K562 (cell line): ENCODE measurements at regions not wholly inside any gene's neighbourhood (a gene's known extent, or its start where the extent isn't known, plus 50 kb on each side); places are given as distances from the start of the nearest gene placed in this dataset.

Experiments used
- ATAC-seq: fragments of 200-7000 bp; cut with Tn5 transposase; 3 replicates; pipeline ENCODE4 v1.9.1; 2020; ENCODE audit warnings: moderate library complexity
- BruUV-seq: library from RNA; stranded (reverse); fragments of 400-500 nt; replicated peaks from 2 replicates; lab custom pipeline; 2021; lab: Mats Ljungman, UMichigan
- CTCF ChIA-PET: fragments of 300-600 bp; formaldehyde crosslinking; extraction: SDS; loops from one replicate; lab custom pipeline; 2021; ENCODE audit warnings: low intra/inter-chr PET ratio; lab: Yijun Ruan, JAX
- POLR2A ChIA-PET: fragments of 300-600, 350-650 bp; sonication (Branson Sonifier 250); formaldehyde crosslinking; extraction: SDS; loops from one replicate; lab custom pipeline; 2021; ENCODE audit warnings: antibody characterized with exemption, inconsistent platforms; lab: Yijun Ruan, JAX
- DNase-seq, 4 experiments: peaks; one replicate each; pipeline versions ENCODE4 v3.0.0 to v3.0.0-alpha.2; 2011 to 2018; ENCODE audit warnings: low spot score in 3 of 4, mixed read lengths in 3 of 4; ENCODE audit errors: extremely low read depth in 1 of 4
- FAIRE-seq: peaks from 2 replicates; lab custom pipeline; 2011; peaks lifted over from hg19 to GRCh38; lab: Jason Lieb, UNC
- H2AFZ ChIP-seq: 2 replicates; pipeline ENCODE4 v1.6.0; 2011; ENCODE audit warnings: low read depth, low read length, control low read depth, inconsistent platforms
- H3K27ac ChIP-seq: fragments of 200-600 bp; 3 replicates; pipeline ENCODE4 v1.8.0; 2011; ENCODE audit warnings: low read depth, mild to moderate bottlenecking, control low read depth, inconsistent platforms, low read length, moderate library complexity, mixed read lengths; ENCODE audit errors: extremely low read depth
- H3K27me3 ChIP-seq, 2 experiments: fragments of 300-600 bp in 1 of 2; 2 replicates in 1 of 2; 3 replicates in 1 of 2; pipeline versions ENCODE4 v1.6.0 to v1.8.0; 2011; ENCODE audit warnings: inconsistent platforms in 2 of 2, low read length in 2 of 2, mild to moderate bottlenecking in 1 of 2, mixed read lengths in 1 of 2, moderate library complexity in 1 of 2; ENCODE audit not compliant: control insufficient read depth in 2 of 2, insufficient read depth in 2 of 2
- H3K36me3 ChIP-seq: fragments of 300-600 bp; 3 replicates; pipeline ENCODE4 v1.8.0; 2011; ENCODE audit warnings: mild to moderate bottlenecking, low read length, inconsistent platforms; ENCODE audit not compliant: control insufficient read depth, insufficient read depth
- H3K4me1 ChIP-seq, 2 experiments: fragments of 200-600 bp in 1 of 2; replicated peaks in 1 of 2; 2 replicates in 1 of 2; 3 replicates in 1 of 2; pipeline versions ENCODE4 v1.5.1 to v1.8.0; 2011; ENCODE audit warnings: inconsistent platforms in 2 of 2, low read length in 2 of 2, mild to moderate bottlenecking in 1 of 2, mixed read lengths in 1 of 2, moderate library complexity in 1 of 2; ENCODE audit not compliant: control insufficient read depth in 2 of 2, insufficient read depth in 2 of 2
- H3K4me2 ChIP-seq: 2 replicates; pipeline ENCODE4 v1.6.1; 2011; ENCODE audit warnings: low read length, control low read depth, inconsistent platforms, mixed read lengths; ENCODE audit not compliant: insufficient read depth
- H3K4me3 ChIP-seq: fragments of 200-600 bp; sonication (generic), shearing (Covaris generic); 2 replicates; pipeline ENCODE4 v1.5.1; 2016; ENCODE audit warnings: control low read depth, inconsistent platforms
- H3K79me2 ChIP-seq: fragments of 200-600 bp; 3 replicates; pipeline ENCODE4 v1.8.0; 2011; ENCODE audit warnings: low read length, inconsistent platforms; ENCODE audit not compliant: control insufficient read depth, insufficient read depth
- H3K9ac ChIP-seq, 2 experiments: 2 replicates each; pipeline versions ENCODE4 v1.6.0 to v1.6.1; 2011; ENCODE audit warnings: low read depth in 2 of 2, low read length in 2 of 2, control low read depth in 1 of 2, inconsistent platforms in 1 of 2, mild to moderate bottlenecking in 1 of 2, mixed read lengths in 1 of 2; ENCODE audit not compliant: insufficient read depth in 1 of 2
- H3K9me1 ChIP-seq: one replicate; pipeline ENCODE4 v1.6.0; 2011; ENCODE audit warnings: inconsistent platforms, mild to moderate bottlenecking, low read length, moderate library complexity; ENCODE audit not compliant: control insufficient read depth, insufficient read depth
- H3K9me3 ChIP-seq: replicated peaks from 2 replicates; pipeline ENCODE4 v1.5.1; 2011; ENCODE audit warnings: low read depth, low read length, inconsistent platforms; ENCODE audit not compliant: control insufficient read depth, insufficient read depth
- H4K20me1 ChIP-seq: replicated peaks from 2 replicates; pipeline ENCODE4 v1.6.1; 2011; ENCODE audit warnings: low read length, inconsistent platforms, mixed read lengths; ENCODE audit not compliant: control insufficient read depth, insufficient read depth
- ARID2 ChIP-seq: fragments of 450-650 bp; IDR thresholded peaks from 2 replicates; pipeline ENCODE4 v1.6.1; 2017; ENCODE audit warnings: antibody characterized with exemption, mild to moderate bottlenecking
- ATF3 ChIP-seq, 2 experiments: fragments of 450-650 bp in 1 of 2; sonication (generic) in 1 of 2; formaldehyde crosslinking in 1 of 2; IDR thresholded peaks in 1 of 2; conservative IDR thresholded peaks in 1 of 2; 2 replicates each; pipeline versions ENCODE4 v1.6.1 to v1.8.1; 2016 to 2023; ENCODE audit warnings: mild to moderate bottlenecking in 2 of 2, moderate library complexity in 2 of 2, inconsistent platforms in 1 of 2, missing genetic modification reagents in 1 of 2
- ATF7 ChIP-seq: fragments of 450-650 bp; IDR thresholded peaks from 2 replicates; pipeline ENCODE4 v1.7.1; 2014; ENCODE audit warnings: mild to moderate bottlenecking, moderate library complexity
- CREM ChIP-seq: IDR thresholded peaks from 2 replicates; pipeline ENCODE4 v1.6.1; 2014; ENCODE audit warnings: antibody characterized with exemption, low read depth
- GABPA ChIP-seq: fragments of 200-800 bp; sonication (Bioruptor generic); conservative IDR thresholded peaks from 2 replicates; pipeline ENCODE4 v1.6.1; 2016; ENCODE audit warnings: low read depth, missing genetic modification characterization, missing compliant biosample characterization
- HMG20B ChIP-seq: fragments of 250-450 bp; sonication (Bioruptor Pico); IDR thresholded peaks from 2 replicates; pipeline ENCODE4 v1.5.0; 2021; ENCODE audit warnings: mild to moderate bottlenecking
- RUNX1 ChIP-seq: sonication (generic); IDR thresholded peaks from 2 replicates; pipeline ENCODE4 v1.6.1; 2016; ENCODE audit warnings: antibody characterized with exemption, low read depth
- WGBS: fragments of 100-300 bp; shearing (Covaris generic); methylation state at CpG from one replicate; pipeline ENCODE4 v1.1.6; 2016; ENCODE audit warnings: low coverage, mixed read lengths; ENCODE audit not compliant: insufficient coverage; ENCODE audit errors: missing lambda C conversion rate; 5-methylcytosine and 5-hydroxymethylcytosine counted together
- in situ Hi-C: fragments of 300-500 bp; cut with MboI; formaldehyde crosslinking; loops from 4 replicates; pipeline ENCODE4 v1.15.0; 2018; ENCODE audit warnings: inconsistent platforms, mixed read lengths
- intact Hi-C: fragments of 100-400 bp; cut with micrococcal nuclease; formaldehyde crosslinking; loops from 2 replicates; pipeline ENCODE4 v1.14.2; 2022

- FAIRE-seq (no peak), ATAC-seq (no peak)
- Histone ChIP-seq H4K20me1 (peaks cover 8% of the 10 kb centered on the region; the same call in 1 of the 2 replicates), H3K9me1 (no peaks in the 10 kb centered on the region), H3K27me3 (peaks cover 0 to 33% of the 10 kb centered on the region in 2 experiments; a peak in 2 of 5 replicates), H3K36me3 (no peaks in the 10 kb centered on the region), H2AFZ (no peak overlapping the region), H3K9me3 (no peaks in the 10 kb centered on the region), H3K27ac (no peak overlapping the region), H3K9ac (no peak overlapping the region), H3K79me2 (no peaks in the 10 kb centered on the region)
- intact Hi-C loops (no loop called here), in situ Hi-C loops (no loop called here)
- 0 out of 2 replicates have a peak, but pooled peaks have one; percentile 19 for TF ChIP-seq CREM
- TF ChIP-seq HMG20B, result no peak
- 0 out of 2 replicates have a peak, but pooled peaks have one; percentile 13 for TF ChIP-seq ATF7
- TF ChIP-seq ARID2, result no peak
- TF ChIP-seq GABPA (tag), result peak; percentile 41; the same call in 1 of the 2 replicates
- TF ChIP-seq RUNX1, result no peak
- TF ChIP-seq ATF3 (IDR thresholded peaks at IDR 0.05), result peak; percentile 54
- TF ChIP-seq ATF3 (CRISPR knock-in tag; conservative IDR thresholded peaks at IDR 0.05), result no peak
- TF ChIP-seq, all 486 proteins: peak for 4
- DNase-seq, result no peak
- ChIA-PET POLR2A (no interaction called here), CTCF (no interaction called here)
- H3K4me2 ChIP-seq, result no peak overlapping the region
- no TSS peak for BruUV-seq
- H3K4me1 ChIP-seq, result peaks cover 15 to 29% of the 10 kb centered on the region in 2 experiments; a peak in 4 of 5 replicates
- H3K4me3 ChIP-seq, result no peak overlapping the region
- whole genome bisulfite sequencing, result 62% methylated on average over 3 of the region's 4 CpGs
Measured at GRCh38 chr11:119478711-119479285, 55.8 kb upstream of the THY1 start.
